ENCODE measurements at regions not wholly inside any gene's neighbourhood (a gene's known extent, or its start where the extent isn't known, plus 50 kb on each side); places are given as distances from the start of the nearest gene placed in this dataset.
"Not testable (repeated sequence)": the region's sequence is repeated elsewhere in the genome, so short reads cannot be mapped to it uniquely, and the experiment has no call there.

- no peak for TF ChIP-seq CTCF (IDR thresholded peaks at IDR 0.05; ENCODE audit: insufficient read depth, low read length)
- DNase-seq (ENCODE audit: low read depth) = peak; percentile 8
Measured at GRCh38 chr4:37555322-37555721, 130.9 kb downstream of the RELL1 start.

GRCh38 chr4:37549866-37550265, 136.3 kb downstream of the RELL1 start:
- H3K4me3 ChIP-seq (ENCODE audit: low read depth, low read length); DNase-seq (ENCODE audit: low read depth): not testable (repeated sequence)

More at GRCh38 chr4:37555322-37555721, 130.9 kb downstream of the RELL1 start:
- H3K4me3 ChIP-seq (ENCODE audit: low read depth, low read length) = no peak overlapping the region

- H3K4me3 ChIP-seq (ENCODE audit: low read depth, low read length) = no peak overlapping the region
- no peak for TF ChIP-seq CTCF (IDR thresholded peaks at IDR 0.05; ENCODE audit: insufficient read depth, low read length)
- DNase-seq (ENCODE audit: low read depth) = peak; percentile 88
Measured at GRCh38 chr4:37549041-37549440, 137.1 kb downstream of the RELL1 start.

- DNase-seq (ENCODE audit: low read depth) = no peak
- no peak overlapping the region for H3K4me3 ChIP-seq (ENCODE audit: low read depth, low read length)
- TF ChIP-seq CTCF (IDR thresholded peaks at IDR 0.05; ENCODE audit: insufficient read depth, low read length) = no peak
Measured at GRCh38 chr4:37546586-37546985, 139.6 kb downstream of the RELL1 start.

- DNase-seq (ENCODE audit: low read depth) = no peak
- no peak overlapping the region for H3K4me3 ChIP-seq (ENCODE audit: low read depth, low read length)
- no peak for TF ChIP-seq CTCF (IDR thresholded peaks at IDR 0.05; ENCODE audit: insufficient read depth, low read length)
Measured at GRCh38 chr4:37542706-37543105, 143.5 kb downstream of the RELL1 start.

GRCh38 chr4:37541956-37542355, 144.2 kb downstream of the RELL1 start:
- no peak for DNase-seq (ENCODE audit: low read depth)
- H3K4me3 ChIP-seq (ENCODE audit: low read depth, low read length) = no peak overlapping the region
- TF ChIP-seq CTCF (IDR thresholded peaks at IDR 0.05; ENCODE audit: insufficient read depth, low read length) = no peak

- no peak overlapping the region for H3K4me3 ChIP-seq (ENCODE audit: low read depth, low read length)
- TF ChIP-seq CTCF (IDR thresholded peaks at IDR 0.05; ENCODE audit: insufficient read depth, low read length) = no peak
- DNase-seq (ENCODE audit: low read depth) = no peak
Measured at GRCh38 chr4:37540486-37540885, 145.7 kb downstream of the RELL1 start.
